T47D (cell line): ENCODE measurements at regions not wholly inside any gene's neighbourhood (a gene's known extent, or its start where the extent isn't known, plus 50 kb on each side); places are given as distances from the start of the nearest gene placed in this dataset.
"Not testable (repeated sequence)": the region's sequence is repeated elsewhere in the genome, so short reads cannot be mapped to it uniquely, and the experiment has no call there.

ENCODE experiments used
- DNase-seq, 2 experiments: peaks; one replicate each; pipeline versions ENCODE4 v3.0.0 to v3.0.0-alpha.2; 2011 to 2012; ENCODE audit warnings: low read depth in 1 of 2, low spot score in 1 of 2
- JUND ChIP-seq: IDR thresholded peaks from 2 replicates; pipeline ENCODE4 v1.6.1; 2012; ENCODE audit warnings: low read depth
- in situ Hi-C: cut with HindIII; loops from 2 replicates; pipeline ENCODE4 v1.10.0; 2016; ENCODE audit warnings: low sequenced_read_pairs, low pct_unique_long_range_greater_than_20kb

DNA sequence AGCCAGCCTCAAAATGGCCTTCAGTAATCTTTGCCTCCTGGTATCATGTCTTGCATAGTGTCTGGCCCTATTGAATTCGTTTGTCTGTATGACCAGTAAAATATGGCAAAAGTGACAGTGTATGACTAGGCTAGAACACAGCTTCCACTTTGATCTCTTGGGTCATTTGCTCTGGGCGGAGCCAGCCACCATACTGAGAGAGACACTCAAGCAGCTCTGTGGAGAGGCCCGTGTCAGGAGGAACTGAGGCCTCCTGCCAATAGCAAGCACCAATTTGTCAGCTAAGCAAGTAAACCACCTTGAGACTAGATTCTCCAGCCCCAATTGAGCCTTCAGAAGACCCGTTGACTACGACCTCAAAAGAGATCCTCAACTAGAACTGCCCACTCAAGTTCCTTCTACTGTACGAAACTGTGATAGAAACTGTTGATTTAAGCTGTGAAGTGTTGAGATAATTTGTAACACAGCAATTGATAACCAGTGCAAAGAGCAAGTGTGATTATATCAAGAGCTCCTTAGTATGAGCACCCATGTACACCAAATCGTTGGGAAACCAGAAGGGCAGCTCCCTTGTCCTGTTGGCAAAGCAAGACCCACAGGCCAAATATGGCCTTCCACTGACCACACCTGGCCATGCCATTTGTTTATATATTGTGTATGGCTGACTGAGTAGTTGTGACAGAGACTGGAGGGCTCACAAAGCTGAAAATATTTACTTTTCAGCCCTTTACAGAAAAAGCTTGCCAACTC, 52.7 kb upstream of the SERBP1 start:
- no peak for DNase-seq
- in situ Hi-C loops, result no loop called here
- no peak for TF ChIP-seq JUND

- DNase-seq, result no peak
- in situ Hi-C loops, result no loop called here
Measured at GRCh38 chr1:67484492-67484891, 54.3 kb upstream of the SERBP1 start.

GRCh38 chr1:67485046-67485811, 55.0 kb upstream of the SERBP1 start:
- in situ Hi-C loops, result no loop called here
- DNase-seq, result no peak
- TF ChIP-seq JUND, result no peak

More at GRCh38 chr1:67484492-67484891, 54.3 kb upstream of the SERBP1 start:
- no peak for TF ChIP-seq JUND

- in situ Hi-C loops, result no loop called here
- DNase-seq, result peak; percentile 60 to 65
- no peak for TF ChIP-seq JUND
Measured at GRCh38 chr1:67489643-67490042, 59.4 kb upstream of the SERBP1 start.

DNA sequence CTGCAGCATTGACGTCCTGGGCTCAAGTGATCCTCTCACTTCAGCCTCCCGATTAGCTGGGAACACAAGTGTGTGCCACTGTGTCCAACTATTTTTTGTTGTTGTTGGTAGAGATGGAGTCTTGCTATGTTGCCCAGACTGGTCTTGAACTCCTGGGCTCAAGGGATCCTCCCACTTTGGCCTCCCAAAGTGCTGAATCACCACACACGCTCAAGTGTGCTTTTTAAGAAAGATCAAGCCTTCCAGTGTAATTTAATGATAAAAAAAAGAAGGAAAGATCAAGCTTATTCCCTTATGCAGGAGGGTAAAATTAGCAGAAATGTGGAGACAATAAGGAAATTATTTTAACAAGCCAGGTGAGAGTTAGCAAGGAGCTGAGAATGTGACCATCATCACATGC, 61.1 kb upstream of the SERBP1 start:
- in situ Hi-C loops, result no loop called here
- no peak for DNase-seq
- no peak for TF ChIP-seq JUND

- no peak for DNase-seq
- in situ Hi-C loops, result no loop called here
- no peak for TF ChIP-seq JUND
Measured at GRCh38 chr1:67493148-67493547, 62.9 kb upstream of the SERBP1 start.

DNA sequence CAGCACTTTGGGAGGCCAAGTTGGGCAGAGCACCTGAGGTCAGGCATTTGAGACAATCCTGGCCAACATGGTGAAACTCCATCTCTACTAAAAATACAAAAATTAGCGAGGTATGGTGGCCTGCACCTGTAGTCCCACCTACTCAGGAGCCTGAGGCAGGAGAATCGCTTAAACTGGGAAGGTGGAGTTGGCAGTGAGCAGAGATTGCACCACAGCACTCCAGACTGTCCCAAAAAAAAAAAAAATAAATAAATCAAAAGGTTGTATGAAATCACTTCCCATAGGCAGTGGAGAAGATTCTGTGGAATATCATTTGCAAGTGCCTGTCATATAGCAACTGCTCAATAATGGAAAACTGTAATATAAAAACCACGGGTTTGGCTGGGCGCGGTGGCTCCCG, 65.1 kb upstream of the SERBP1 start:
- in situ Hi-C loops, result no loop called here
- DNase-seq, result no peak
- no peak for TF ChIP-seq JUND

- no peak for DNase-seq
- in situ Hi-C loops, result no loop called here
- TF ChIP-seq JUND, result no peak
Measured at GRCh38 chr1:67496329-67496728, 66.1 kb upstream of the SERBP1 start.

DNA sequence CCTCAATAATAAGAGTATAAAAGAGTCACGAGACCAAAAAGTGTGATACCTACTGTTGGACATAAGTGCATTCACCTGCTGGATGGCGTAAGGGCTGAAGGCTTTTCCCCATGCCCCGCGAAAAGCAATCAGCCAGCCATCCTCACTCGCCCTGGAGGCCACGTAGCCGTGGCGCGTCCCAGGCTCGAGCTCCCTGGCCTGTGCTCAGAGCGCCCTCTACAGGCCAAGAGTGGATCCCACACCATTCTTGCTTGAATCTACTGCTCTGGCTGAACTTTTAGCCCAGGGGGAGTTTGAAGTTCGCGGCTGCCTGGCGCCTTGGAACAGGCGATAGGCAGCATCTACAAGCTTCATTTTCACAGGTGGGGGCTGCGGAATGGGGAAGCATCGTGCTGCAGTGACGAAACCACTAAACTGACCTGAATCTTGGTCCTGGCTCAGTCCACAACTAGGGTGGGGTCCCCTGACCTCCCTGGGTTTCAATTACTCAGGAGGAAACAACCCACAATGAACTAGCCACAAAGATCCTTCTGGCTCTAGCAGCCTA, 70.3 kb upstream of the SERBP1 start:
- DNase-seq, result peak; percentile 69 to 86
- in situ Hi-C loops, result no loop called here
- no peak for TF ChIP-seq JUND

DNA sequence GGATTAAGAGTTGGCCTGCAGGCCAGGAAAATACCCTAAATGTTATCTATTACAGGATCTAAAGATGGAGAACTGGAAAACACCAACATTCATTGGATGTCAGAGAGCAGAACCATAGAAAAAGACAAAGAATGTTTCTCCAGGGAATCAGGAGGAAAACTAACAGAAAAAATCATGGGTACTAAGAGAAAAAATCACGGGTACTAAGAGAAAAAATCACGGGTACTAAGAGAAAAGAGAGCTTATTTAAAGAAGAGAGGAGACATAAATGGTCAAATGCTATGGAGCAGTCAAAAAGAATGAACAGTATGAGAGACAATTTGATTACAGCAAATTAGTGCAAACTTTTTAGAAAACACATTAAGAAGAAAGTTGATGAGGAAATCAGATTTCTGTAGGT, 73.8 kb upstream of the SERBP1 start:
- in situ Hi-C loops, result no loop called here
- DNase-seq, result no peak
- no peak for TF ChIP-seq JUND

- in situ Hi-C loops, DNase-seq: not testable (repeated sequence)
Measured at GRCh38 chr1:67513392-67514294, 83.4 kb upstream of the SERBP1 start.

DNA sequence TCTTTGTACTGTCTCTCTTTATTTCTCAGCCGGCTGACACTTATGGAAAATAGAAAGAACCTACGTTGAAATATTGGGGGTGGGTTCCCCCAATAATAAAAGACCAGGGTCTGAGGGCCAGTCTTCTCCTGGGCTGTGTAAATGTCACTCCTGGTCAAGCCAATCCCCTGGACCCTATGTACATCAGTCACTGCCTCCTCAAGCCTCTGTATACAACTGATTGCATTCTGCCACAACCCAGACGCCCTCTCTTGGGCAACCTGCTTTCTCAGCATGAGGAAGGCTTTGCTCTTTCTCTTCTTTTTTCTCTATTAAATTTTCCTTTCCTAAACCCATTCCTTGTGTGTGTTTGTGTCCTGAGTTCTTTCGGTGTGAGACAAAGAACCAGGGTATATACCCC, 84.1 kb upstream of the SERBP1 start:
- DNase-seq, result no peak
- no peak for TF ChIP-seq JUND
- in situ Hi-C loops, result no loop called here
